SHP77 treated with DMSO at 0.1 percent for 48 hours (cell line): ENCODE measurements at regions not wholly inside any gene's neighbourhood (a gene's known extent, or its start where the extent isn't known, plus 50 kb on each side); places are given as distances from the start of the nearest gene placed in this dataset.
A peak's percentile ranks its signal among the peaks of the same experiment; 100 is the strongest.
"Not testable (repeated sequence)": the region's sequence is repeated elsewhere in the genome, so short reads cannot be mapped to it uniquely, and the experiment has no call there.

Experiments used
- DNase-seq: peaks from one replicate; lab custom pipeline; 2025; lab: John Stamatoyannopoulos, UW

DNA sequence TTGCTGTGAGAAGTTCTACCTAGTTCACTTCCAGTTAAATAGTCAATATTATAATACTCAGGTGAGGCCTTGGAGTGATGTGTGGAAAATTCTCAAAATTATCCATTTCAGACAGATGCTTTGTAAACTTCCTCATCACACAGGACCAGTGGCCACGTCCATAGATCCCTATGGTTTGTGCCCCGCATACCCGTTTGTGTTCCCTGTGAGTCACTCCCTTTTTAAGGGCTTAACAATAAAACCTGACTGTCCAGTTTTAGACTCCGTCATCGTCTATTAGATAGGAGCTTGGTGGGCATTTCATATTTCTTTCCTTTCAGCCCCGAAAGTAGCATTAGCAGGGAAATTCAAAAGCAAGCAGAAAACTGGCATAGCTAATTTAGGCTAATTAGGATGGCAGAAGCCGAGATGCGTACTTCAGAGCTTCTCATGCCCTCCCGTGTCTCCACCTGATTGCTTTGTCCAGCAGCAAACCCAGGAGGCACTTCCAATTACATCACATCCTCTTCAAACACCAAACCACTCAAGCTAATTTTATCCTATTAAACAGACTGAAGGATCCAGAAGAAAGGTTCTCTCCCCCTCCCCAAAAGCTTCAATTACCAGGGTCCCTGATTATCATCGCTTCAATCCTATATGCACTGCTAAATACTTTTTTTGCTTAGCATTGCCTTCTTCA, 186.6 kb upstream of the OTX2 start:
- peak; percentile 58 for DNase-seq

DNA sequence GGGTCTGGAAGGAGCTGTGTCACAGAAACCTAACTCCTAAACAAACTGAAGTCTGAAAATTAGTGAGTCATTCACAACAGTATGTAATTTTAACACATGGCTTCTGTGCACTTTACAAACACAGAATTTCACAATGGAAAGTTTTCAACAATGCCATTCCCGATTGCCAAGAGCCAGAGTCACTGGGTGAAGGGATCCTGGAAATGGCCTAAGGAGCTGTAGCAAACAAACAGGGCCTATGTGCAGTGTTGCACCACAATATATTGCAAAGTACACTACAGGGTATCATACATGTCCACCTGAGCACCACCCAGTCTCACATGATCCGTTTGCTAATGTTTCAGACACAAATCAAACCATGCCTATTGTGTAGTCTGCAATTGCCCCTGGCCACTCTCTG, 184.7 kb upstream of the OTX2 start:
- no peak for DNase-seq

DNA sequence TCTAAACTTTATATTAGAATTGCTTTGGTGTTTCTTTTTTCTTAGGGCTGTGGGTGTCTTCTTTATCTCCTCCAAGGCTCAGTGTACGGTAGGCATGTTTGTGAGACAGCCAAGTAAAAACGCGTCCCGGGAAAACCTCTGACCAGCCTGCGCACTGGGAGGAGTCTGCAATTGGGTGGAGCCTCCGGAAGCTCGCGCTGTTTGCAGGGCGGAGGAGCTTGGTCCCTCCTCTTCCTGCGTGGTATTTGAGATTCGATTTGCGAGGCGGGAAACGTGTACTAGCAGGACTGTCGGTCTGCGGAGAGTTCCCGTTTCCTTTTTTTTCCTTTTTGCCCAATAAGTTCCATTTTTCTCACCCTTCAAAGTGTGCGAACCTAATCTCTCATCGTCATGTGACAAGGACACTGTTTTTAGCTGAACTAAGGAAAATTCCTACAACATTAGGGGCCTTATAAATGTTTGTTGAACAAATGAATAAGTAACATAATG, 182.1 kb upstream of the OTX2 start:
- DNase-seq, result no peak

DNA sequence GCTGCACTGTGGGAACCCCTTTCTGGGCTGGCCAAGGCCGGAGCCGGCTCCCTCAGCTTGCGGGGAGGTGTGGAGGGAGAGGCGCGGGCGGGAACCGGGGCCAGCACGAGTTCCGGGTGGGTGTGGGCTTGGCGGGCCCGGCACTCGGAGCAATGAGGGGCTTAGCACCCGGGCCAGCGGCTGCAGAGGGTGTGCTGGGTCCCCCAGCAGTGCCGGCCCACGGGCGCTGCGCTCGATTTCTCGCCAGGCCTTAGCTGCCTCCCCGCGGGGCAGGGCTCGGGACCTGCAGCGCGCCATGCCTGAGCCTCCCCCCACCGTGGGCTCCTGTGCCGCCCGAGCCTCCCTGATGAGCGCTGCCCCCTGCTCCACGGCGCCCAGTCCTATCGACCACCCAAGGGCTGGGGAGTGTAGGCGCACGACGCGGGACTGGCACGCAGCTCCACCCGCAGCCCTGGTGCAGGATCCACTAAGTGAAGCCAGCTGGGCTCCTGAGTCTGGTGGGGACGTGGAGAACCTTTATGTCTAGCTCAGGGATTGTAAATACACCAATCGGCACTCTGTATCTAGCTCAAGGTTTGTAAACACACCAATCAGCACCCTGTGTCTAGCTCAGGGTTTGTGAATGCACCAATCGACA, 180.8 kb upstream of the OTX2 start:
- not testable (repeated sequence) for DNase-seq

DNA sequence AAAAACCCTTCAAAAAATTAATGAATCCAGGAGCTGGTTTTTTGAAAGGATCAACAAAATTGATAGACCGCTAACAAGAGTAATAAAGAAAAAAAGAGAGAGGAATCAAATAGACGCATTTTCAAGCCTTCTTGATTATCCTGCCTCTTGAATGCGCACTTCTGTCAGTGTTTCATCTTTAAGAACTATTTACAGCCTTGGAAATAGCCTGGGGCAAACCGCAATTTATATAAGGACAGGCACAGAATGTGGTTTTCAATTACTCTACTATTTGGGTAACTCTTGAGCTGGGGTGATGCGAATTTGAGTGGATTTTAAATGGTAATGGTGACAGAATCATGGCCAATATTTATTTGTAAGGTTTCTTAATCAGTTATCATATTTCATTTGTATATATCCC, 179.1 kb upstream of the OTX2 start:
- no peak for DNase-seq

DNA sequence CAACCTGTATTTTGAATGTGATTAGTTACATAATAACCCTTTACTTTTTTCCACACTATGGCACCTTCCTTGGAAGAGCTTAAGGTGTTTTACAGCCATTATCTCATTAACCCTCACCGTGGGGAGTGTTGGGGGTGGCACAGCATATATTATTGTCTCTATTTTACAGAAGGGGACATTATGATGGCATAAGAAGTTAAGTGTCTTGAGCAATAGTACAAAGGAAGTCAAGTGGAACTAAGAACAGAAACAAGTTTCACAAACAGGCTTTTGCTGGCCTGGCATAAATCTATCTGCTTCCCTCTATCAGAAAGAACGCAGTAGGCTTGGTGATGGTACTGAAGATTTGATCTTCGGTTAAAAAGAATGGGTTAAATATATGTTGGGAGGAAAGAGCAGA, 169.7 kb upstream of the OTX2 start:
- DNase-seq, result no peak

DNA sequence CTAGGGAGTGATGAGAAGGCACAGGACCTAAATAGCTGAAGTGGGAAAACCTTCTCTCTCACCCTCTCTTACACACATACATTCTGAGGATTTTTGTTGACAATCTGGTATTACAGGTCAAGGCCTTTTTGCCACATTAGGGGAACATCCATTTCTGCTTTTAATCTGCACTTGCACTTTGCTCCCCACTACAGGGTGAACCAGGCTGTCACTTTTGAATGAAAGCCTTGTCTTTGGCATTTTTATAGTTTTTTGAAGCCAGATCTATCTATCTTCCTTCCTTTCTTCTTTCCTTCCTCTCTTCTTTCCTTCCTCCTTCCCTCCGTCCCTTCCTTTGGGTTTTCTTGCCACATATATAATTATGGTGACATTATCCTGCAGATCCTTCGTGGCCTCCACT, 165.9 kb upstream of the OTX2 start:
- no peak for DNase-seq

DNA sequence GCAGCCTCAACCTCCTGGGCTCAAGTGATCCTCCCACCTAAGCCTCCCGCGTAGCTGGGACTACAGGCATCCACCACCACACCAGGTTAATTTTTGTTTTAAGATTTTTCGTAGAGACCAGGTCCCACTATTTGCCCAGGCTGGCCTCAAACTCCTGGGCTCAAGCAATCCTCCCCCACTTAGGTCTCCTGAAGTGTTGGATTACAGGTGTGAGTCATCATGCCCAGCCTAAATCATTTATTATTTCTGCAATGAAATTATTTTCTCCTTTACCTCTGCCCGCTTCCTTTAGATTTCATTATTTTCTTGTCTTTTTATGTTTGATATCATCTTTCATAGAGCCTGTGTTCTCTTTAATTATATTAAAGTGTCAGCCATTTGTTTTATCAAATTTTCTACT, 165.2 kb upstream of the OTX2 start:
- DNase-seq, result no peak

DNA sequence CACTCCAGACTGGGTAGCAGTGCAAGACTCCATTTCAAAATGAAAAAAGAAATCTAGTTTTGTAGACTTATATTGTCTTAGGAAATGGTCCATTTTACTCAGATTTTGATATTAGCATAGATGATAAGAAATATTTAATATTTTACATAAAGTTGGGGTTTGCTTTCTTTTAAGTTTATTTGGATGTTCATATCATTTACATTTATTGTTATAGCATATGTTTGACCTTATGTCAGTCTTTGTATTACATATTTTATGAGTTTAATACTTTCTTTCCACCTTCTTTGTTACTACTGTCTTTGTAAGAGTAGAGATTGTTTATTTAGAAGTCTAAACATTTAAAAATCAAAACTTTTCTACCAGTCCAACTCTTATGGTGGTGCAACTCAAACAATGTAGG, 162.7 kb upstream of the OTX2 start:
- DNase-seq, result no peak

DNA sequence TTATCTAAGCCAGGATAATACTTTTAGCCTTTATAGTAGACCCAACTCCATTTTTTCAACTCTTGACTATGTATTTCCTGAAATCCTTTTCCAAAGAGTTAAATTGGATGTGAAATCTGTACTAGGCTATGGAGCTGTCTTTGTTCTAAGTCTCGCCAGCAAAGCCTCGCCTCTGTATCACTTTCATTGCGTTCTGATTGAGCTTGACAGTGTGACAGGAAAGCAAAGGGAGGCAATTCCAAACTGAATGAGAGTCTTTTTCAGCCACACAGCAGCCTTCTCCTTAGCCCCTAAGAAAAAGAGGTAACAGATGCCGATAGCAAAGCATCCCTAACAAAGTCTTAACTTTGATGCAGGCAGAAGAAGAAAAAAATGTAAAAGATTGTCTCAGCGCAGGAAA, 154.6 kb upstream of the OTX2 start:
- no peak for DNase-seq

DNA sequence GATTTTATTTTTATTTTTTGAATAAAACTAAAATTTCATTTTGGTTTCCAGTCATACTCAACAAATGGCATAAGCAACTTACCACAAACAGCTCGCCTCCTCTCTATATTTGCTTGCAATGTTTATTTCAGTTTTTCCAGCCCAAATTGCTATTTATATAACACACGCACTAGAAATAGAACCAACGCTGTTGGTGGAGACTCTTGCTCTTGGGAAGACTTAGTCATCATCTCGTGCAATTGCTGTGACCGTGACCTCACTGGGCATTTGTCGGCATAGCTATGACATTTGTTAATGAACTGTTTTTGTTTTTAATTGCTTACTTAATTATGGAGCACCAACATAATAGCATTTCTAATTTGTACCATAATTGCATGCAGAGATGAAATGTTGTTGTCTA, 153.1 kb upstream of the OTX2 start:
- no peak for DNase-seq

DNA sequence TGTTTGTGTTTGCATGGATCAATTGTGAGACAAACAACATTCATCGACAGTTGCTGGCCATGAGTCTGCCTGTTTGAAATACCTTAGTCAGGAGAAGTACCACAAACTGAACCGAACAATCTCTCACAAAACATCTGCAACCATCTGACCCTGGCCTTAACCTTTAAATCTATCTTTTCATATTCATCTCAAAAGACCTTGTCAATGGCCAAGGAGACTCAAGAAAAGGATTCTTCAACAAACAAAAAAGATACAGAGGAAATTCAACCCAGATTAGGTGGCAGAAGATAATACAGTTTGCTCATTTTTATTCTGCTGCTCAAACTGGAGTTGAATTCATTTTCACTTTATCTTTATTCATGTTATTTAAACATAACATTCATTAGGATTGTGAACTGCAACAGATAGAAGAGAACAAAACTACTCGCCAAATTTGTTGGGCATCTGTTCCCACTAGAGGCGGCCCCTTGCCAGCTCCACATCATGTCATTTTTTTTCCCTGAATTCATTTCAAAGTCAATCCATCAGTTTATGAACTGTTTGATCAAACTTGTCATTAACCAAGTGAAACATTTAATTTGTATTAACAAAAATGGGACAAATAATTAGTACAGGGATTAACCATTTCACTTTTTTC, 152.3 kb upstream of the OTX2 start:
- no peak for DNase-seq

DNA sequence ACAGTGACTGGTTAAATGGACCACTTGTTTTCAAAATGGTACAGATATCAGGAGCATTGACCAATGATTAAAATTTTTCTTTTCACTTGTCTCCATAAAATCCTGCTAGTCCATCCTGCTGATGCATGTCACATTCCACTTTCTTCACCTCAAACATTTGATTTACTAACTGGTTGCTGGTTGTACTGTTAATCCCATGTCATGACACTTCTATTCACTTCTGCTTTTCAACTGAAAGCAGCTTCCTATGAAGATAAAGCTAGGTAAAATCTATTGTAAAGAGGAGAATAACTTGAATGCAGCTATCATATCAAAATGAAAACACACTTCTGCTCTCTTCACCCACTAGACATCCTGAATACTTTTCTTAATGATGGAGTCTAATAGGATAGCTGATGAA, 149.6 kb upstream of the OTX2 start:
- no peak for DNase-seq

DNA sequence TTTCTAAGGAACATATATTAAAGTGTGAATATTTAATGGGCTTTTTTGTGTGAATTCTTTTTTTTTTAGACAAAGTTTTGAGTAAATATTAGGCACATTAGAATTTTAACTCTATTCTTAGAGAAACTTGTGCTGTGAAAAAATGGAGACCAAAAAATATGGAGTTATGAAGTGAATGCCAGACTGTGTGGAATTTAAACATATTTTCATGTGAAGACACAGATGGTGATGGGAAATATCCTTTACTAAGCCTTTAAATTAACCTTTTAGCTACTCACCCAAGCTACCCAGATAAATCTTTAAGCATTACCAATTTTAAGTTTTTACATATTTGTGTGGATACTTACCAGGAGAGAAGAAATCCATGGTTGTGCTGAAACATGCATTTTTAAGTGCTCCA, 148.8 kb upstream of the OTX2 start:
- no peak for DNase-seq

DNA sequence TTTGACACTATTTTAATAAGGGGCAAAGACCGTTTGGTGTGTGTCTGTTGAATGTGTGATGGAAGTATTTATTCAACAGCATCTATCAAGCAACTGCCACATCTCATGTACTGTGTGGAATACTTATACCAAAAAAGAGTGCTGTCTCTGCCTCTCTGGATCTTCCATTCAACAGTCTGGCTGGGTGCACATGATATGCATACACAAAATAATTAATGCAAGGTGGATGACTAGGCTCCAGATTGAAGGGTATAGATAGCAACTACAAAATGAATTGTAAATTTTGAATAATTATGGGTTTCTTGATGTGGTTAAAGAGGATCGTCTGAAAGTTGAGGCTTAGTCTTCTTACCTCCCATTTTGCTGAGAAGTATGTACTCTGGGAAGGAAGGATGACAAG, 145.9 kb upstream of the OTX2 start:
- no peak for DNase-seq

DNA sequence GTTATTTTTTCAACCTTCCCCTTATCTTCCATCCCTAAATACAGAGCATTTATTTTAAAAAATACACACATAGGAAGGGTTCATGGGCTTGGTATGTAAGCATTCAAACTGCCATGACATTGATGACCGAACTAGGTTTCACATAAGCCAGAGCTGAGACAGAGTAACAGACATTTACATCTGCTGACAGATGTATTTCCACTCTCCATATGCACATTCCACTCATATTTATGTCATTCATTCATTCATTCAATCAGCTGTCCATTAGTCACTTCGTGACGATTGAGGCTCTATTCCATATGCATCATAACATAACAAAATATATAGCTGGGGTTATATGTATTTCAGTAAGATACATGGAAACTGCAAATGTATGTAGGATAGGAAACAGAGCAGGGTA, 145.5 kb upstream of the OTX2 start:
- DNase-seq, result no peak

DNA sequence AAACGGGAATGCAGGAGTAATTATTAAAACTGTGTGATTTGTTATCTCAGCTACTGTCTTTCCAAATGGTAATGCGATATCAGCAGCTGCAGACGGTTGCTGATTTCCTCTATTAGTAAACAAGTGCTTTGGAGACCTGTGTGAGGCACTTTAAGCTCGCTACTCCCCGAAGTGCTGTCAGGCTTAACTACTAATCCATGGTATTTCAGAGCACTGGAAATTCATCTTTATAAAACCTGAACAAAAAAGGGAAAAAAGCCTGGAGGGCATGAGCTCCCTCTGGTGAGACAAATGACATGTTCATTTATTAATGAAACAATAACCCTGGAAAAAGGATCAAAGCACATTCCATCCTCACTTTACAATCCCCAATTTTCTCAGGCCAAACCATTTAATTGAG, 143.6 kb upstream of the OTX2 start:
- DNase-seq, result no peak

DNA sequence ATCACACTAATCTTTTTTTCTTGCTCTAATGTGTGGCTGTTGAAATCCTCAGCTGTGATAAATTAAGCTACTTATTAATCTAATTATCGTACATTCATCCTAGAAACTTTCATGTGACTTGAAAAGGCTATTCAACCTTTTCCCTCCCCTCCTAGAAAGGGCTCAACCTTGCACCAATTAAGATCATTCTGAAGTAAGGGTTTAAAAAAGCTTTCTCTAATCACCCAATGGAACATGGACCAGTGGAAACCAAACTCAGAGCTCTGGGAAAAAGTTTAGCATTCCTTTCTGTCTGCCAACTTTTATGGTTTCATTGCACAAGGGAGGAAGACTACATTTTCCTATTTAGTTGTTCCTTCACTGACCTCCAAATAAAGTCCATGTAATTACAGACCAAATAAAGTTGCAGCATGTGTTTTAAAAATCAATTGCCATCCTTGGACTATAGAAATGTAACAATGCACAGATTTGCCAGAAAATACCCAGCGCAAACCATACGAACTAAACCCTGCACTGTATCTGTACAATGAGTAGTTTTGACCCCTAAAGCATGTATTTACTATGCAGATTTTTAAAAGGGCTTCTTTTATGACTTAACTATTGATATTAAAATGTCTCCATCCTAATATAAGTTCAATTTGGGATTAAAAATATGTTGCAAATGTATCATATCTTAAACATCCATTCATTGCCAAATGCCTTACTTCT, 142.6 kb upstream of the OTX2 start:
- DNase-seq, result no peak

DNA sequence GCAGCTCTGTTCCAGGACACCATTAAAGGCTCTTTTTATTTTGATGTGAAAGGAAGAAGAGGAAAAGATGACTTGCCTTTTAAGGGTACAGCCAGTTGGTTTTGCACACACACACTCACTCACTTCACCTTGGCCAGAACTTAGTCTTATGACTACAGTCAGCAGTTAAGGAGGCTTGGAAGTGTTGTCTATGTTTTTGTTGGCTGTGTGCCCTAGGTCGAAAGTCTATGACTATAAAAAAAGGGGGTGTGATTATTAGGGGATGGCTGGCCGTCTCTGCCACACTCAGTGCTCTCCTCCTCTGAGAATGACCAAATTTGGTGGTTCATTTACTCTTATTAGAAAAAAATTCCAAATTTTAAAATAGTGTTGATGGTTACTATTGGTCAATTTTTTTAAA, 139.5 kb upstream of the OTX2 start:
- no peak for DNase-seq

DNA sequence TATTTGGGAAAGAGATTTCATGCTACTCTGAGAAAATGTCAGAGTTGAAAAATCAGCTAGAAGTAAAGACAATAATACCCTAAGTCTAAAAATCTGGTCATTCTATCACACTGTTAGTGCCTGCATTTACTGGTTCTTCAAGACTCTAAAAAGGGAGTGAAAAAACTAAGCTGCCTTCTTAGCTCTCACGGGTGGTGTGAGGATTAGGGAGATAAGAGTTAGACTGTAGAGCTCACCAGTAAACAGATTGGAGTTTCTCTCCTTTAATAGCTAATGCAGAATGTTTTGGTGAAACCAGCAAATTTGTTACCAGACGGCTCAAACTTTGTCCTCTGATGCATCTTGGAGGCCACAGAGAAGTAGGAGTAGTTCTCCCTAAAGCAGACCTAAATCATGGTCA, 135.0 kb upstream of the OTX2 start:
- no peak for DNase-seq

DNA sequence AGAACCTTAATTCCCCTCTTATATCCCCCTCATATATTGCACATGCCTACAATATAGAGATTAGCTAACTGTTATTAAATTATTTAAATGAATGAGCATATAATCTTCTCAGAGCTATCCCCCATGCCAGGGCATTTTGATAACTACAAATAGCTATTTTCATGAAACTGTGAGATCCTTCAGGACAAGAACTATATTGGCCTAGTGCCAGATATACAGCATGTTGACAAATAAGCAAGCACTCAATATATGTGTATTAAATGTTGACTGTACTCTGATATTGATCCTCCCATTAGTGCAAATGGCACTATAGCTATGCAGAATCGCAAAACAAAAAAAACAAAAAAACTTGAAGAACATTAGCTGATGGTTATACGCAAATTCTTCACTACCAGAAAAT, 134.1 kb upstream of the OTX2 start:
- DNase-seq, result no peak

DNA sequence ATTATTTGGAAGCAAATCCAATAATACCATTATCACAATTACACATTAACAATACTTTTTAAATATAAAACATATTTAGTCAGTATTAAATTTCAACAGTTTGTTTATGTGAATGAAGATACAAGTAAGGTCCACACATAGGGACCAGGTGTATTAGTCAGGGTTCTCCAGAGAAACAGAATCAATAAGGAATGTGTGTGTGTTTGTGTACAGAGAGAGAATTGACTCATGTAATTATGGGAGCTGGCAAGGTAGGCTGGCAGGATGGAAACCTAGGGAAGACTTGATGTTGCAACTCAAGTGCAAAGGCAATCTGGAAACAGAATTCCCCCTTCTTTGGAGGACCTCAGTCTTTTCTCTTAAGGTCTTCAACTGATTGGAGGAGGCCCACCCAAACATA, 123.2 kb upstream of the OTX2 start:
- no peak for DNase-seq
